GM18861 (cell line): ENCODE measurements at regions not wholly inside any gene's neighbourhood (a gene's known extent, or its start where the extent isn't known, plus 50 kb on each side); places are given as distances from the start of the nearest gene placed in this dataset.

Experiments used
- ATAC-seq: cut with Tn5 transposase; IDR thresholded peaks from one replicate; pipeline ENCODE4 v1.9.1; 2021; ENCODE audit not compliant: unreplicated experiment

DNA sequence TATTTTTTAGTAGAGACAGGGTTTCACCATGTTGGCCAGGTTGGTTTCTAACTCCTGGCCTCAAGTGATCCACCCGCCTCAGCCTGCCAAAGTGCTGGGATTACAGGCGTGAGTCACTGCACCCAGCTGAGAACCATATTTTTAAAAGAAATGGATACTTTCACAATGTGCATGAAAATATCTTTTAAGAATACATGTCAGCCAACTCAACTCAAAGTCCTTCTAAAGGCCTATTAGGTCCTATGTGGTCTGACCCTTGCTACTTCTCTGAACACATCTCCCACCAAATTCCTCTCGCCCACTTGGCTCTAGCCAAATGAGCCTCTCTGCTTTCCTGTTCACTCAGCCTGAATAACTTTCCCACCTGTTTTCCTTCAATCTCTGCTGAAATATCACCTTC, 119.6 kb downstream of the MTX2 start:
- no peak for ATAC-seq

DNA sequence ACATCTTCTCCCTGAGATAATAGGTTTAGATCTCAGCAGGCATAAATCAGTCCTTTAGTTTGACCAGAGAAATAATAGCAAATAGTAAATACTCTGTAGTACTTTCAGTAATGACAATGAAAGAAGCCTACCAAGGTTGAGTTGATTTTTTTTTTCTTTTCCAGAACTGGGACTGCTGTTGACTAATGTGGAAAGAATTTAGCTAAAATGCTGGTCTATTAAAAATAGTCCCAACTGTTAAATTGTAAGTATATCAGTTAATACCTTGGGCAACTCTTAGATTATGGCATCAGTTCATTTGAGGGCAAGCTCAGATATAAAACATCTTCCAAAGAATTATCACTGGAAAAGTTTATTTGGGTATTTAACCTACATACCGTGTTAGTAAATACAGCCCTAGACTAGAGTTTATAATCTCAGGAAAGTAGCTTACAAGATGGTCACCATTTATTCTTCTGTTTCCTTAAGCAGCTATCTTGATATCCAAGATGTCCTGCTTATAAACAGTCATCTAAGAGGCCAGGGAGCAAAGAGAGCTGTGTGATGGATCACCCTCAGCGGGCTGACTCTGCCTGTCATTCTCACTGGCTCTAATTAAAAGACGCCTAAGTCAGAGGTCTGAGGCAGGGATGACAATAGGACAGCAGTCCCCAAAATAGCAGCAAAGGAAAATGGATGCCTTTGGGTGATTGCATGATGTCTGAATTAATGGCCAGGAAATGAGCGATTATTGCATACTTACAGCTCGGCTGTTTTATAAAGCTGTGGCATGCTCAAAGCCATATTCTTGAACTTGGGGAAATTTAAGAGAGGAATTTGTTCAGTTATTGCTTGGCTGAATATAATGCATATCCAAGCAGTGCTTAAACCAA, 121.3 kb downstream of the MTX2 start:
- ATAC-seq = no peak

GRCh38 chr2:176391148-176391419, 121.8 kb downstream of the MTX2 start:
- ATAC-seq = no peak

DNA sequence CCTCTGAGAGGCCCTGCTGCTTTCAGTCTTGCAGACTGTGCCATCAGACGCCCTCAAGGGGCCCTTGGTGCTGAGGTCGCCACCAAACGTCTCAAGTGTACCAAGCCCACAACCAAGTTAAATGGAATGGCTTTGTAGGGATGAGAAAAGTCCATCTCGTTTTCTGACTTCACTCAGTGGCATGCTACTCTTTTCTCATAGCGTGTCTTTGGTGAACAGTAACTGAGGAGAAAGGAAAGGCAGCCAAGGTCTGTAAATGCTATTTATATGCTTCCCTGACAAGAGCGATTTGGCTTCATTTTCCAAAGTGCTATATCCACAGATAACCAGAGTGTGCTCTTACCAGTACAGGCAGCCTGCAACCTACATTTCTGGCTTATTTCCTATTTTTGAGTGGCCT, 123.0 kb downstream of the MTX2 start:
- ATAC-seq = no peak

DNA sequence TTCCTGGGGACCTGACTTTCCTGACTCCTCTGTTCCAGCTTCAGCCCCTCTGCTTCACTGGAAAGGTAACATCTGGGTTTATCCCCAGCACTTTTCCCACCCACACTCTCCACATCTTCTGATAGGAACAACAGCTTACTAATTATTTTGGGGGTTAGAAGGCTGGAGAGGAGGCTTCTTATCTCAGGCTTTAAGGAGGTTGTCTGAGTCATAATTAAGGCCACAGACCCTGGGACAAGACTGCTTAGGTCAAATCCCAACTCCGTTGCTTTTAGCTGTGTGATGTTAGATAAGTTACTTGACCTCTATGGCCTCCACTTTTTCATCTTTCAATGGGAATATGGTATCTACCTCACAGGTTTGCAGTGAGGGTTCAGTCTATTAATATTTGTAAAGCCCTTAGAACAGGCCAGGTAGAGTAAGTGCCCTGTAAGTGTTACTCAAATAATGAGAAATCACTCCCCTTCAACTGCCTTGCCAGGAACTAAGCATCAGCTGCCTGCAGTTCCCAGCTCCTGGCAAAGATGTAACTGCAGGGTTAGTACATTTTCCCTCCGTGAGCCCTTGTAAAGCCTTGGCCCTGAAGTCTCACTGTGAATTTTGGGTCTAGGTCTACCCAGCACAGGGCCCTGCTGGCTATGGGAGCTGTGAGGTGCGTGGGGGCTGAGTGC, 123.6 kb downstream of the MTX2 start:
- no peak for ATAC-seq

GRCh38 chr2:176395273-176395854, 126.1 kb downstream of the MTX2 start:
- ATAC-seq = no peak

GRCh38 chr2:176398243-176399073, 129.2 kb downstream of the MTX2 start:
- ATAC-seq = no peak

DNA sequence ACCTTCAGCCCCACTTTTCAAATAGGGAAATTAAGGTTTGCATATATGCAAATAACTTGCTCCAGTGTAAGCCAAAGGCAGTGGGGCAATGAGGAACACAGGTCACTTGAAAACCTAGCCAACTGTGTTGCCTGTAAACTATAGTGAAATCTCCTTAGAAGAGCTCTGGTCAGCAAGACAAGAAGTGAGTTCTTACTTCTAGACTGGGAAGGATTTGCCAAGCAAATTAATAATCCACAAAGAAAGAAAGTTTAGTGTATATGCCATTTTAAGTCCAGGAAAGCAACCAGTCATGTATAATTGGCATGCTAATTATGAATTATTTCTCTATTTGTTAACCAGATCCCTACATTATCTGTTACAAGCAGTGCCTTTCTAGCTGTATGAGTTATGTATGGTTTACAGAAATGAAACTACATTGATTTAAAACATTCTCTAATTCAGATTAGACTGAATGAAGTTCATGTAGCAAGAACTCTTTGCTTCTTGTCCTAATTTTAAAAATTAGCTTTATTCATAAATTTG, 129.9 kb downstream of the MTX2 start:
- ATAC-seq = no peak

GRCh38 chr2:176405477-176405876, 136.2 kb downstream of the MTX2 start:
- ATAC-seq = no peak

DNA sequence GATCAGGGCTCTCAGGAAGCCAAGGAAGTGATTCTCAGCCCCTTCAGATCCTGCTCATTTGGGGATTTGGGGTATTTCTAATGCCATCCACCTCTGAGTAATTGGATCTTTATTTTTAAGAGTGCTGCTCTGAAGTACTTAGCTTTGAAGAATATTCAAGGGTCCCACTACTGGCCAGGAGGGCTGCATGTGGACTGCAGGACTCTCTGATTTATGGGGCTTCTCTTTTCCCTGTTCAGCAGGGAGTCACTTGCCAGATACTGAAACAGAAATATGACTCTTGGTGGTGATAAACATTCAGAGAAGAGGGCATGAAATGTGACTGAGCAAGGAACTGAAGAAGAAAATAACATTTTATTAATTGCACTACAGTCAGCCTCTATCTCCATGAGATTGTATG, 138.5 kb downstream of the MTX2 start:
- no peak for ATAC-seq

DNA sequence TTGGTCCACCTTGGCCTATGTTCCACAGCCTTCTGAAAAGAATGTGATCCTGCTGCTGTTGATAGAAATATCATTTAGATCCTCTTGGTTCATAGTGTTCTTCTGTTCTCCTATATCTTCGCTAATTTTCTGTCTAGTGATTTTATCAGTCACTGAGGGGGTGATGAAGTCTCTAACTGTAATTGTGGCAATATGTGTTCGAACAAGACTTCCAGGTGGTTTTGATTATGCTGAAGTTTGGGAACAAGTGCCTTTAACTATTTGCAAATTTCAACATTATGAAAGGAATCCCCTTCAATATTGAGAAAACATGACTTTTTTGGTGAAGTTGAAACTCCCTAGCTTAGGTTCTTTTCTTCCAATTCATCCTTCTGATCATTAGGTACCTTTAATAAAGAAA, 140.4 kb downstream of the MTX2 start:
- ATAC-seq = no peak

GRCh38 chr2:176412136-176412535, 142.9 kb downstream of the MTX2 start:
- no peak for ATAC-seq

DNA sequence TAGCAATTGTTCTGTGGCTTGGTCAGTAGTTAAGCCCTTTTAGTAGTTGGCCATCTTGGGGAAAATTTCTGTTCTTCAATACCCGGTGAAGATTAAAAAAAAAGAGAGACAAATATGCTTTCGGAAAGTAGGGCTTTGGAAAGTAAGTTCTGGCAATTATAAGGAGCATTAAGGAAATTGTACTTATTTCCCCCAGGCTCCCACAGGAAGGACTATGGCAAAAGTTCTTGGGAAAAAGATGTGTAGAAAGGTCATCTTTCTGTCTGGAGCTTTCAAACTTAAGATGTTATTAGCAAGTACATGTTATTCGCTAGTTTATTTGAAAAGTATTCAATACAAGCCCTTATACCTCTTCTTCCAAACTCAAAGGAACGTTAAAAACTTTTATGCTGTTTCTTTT, 144.5 kb downstream of the MTX2 start:
- no peak for ATAC-seq

DNA sequence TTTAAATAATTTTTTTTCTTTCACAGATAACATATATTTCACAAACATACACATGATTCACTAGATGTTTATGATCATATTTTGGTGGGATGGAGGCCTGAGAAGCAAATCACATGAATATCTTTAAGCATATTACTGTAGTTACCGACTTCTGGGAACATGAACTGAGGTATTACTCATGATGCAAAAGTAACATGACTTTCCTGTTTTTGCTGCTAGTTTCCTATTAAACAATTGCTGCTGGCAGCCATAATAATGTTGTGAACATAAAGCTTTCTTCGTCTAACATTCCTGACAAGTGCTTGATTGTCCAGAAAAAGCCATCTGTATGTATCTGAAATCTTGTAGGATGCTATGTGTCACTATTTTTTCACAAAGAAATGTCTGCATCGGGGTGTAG, 145.4 kb downstream of the MTX2 start:
- ATAC-seq = no peak

DNA sequence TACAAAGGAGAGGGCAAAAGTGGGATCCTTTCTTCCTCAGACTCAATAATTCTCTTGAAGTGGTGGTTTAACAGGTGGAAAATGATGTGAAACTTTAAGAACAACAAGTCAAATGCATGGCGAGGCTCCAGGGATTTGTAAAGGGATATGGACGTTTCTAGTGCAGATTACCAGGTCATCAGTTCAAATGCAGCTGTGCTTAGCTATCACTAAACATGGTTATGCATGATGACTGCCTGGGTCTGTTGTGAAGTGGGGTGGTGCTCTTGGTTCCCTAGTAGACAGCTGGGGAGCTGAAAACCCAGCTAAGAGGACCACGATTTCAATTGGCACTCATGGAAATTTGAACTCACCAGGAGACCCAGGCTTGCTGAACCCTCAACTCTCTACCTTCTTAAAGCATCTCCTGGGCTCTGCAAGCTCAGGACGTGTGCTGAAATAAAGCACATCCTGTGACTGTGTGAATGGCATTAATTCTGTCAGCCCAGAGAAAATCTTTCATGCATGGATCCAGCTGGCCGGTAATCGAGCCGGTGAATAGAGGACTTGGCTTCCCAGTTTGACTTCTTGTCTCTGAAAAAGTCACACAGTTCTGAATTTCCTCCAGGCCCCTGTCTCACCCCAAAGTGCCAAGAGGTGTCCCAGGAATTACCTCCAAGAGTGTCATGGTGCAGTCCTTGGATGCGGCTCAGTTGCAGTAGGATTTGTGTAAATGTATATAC, 146.1 kb downstream of the MTX2 start:
- no peak for ATAC-seq

GRCh38 chr2:176415937-176416499, 146.8 kb downstream of the MTX2 start:
- no peak for ATAC-seq

DNA sequence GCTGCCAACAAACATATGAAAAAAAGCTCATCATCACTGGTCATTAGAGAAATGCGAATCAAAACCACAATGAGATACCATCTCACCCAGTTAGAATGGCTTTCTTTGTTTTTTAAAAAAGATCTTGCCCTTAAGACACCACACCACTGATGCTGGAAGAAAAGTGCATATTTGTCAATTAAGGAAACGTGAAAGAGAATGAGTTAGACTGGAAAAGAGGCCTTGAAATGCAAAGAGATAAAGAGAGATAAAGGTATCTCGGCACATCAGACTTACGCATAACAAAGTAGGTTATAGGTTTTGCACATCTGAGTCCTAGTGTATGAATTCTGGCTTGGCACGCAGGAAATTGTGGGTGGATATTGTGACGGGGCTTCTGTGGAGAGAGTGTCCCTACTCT, 149.5 kb downstream of the MTX2 start:
- no peak for ATAC-seq

- ATAC-seq = no peak
These were observed 150.4 kb downstream of the MTX2 start for GRCh38 chr2:176419591-176420071.

DNA sequence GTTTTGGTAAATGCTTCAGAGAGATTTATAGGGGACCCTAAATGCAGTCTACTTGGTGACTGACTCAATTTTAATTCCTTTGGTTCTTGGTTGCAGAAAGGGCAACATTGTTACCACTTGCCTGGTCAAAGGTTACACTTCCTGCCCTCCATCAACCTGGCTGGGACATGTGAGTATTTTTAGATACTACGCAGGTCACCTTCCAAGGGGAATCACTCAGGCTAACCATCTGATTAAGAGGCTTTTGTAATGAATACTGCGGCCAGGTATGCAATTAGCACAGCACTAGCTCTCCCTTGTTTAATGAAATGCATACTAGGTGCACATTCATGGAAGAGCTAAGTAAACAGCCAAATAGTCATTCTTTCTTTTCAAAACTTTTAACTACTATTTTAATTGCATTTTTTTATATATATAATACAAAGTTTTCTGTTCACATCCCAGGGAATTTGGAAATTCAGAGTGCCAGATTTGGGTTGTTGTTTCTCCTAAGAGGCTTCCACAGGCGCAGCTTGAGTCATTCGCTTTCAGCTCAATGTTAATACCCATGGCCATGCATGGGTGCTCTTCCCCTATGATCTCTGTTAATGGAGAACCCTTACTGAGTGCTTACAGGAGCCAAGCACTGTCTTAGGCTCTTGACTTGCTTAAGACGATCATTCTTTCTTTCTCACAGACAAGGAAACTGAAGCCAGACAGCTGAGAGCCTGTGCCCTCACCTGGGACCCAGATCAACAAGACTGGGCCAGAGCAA, 152.2 kb downstream of the MTX2 start:
- ATAC-seq = no peak
